Stomach (tissue), 8 donors: ENCODE measurements at regions not wholly inside any gene's neighbourhood (a gene's known extent, or its start where the extent isn't known, plus 50 kb on each side); places are given as distances from the start of the nearest gene placed in this dataset.

ENCODE experiments used
- DNase-seq, 2 donors: peaks; one replicate each; pipeline versions ENCODE4 v3.0.0 to v3.0.0-alpha.2; 2013 to 2019
- H3K27ac ChIP-seq, 5 donors: fragments of 200-600 bp in 4 of 5; sonication (generic) in 4 of 5; one replicate each; pipeline ENCODE4 v1.5.1; 2013 to 2019; ENCODE audit warnings: mild to moderate bottlenecking in 1 of 5, moderate library complexity in 1 of 5
- H3K27me3 ChIP-seq, 3 donors: fragments of 200-600 bp; sonication (generic); one replicate each; pipeline ENCODE4 v1.5.1; 2017 to 2019; ENCODE audit warnings: mixed run types in 1 of 3
- H3K36me3 ChIP-seq, 4 donors: fragments of 200-600 bp; sonication (generic); 1 replicate in 3 of 4; 2 replicates in 1 of 4; pipeline ENCODE4 v1.5.1; 2016 to 2019
- H3K4me1 ChIP-seq, 4 donors: fragments of 200-600 bp; sonication (generic); one replicate each; pipeline ENCODE4 v1.5.1; 2016 to 2019
- H3K4me3 ChIP-seq, 4 donors: fragments of 200-600 bp; sonication (generic) in 3 of 4; one replicate each; pipeline ENCODE4 v1.5.1; 2016 to 2019; ENCODE audit warnings: mild to moderate bottlenecking in 1 of 4
- H3K9me3 ChIP-seq, 4 donors: fragments of 200-600 bp; sonication (generic); one replicate each; pipeline ENCODE4 v1.5.1; 2016 to 2019
- CTCF ChIP-seq, 7 experiments: fragments of 450-650 bp in 4 of 7; fragments of 200-600 bp in 3 of 7; sonication (generic) in 3 of 7; IDR thresholded peaks; one replicate each; pipeline ENCODE4 v1.5.1; 2016 to 2019; ENCODE audit warnings: antibody characterized with exemption in 7 of 7, control low read depth in 2 of 7, mild to moderate bottlenecking in 1 of 7
- EP300 ChIP-seq: sonication (generic); formaldehyde crosslinking; IDR thresholded peaks from one replicate; pipeline ENCODE4 v1.6.1; 2017; ENCODE audit warnings: antibody characterized with exemption
- POLR2A ChIP-seq, 4 donors: fragments of 450-650 bp; IDR thresholded peaks; one replicate each; pipeline ENCODE4 v1.6.1; 2016; ENCODE audit warnings: antibody characterized with exemption in 4 of 4, control low read depth in 2 of 4, mild to moderate bottlenecking in 1 of 4, moderate library complexity in 1 of 4
- POLR2AphosphoS5 ChIP-seq, 3 donors: sonication (generic); formaldehyde crosslinking; IDR thresholded peaks; one replicate each; pipeline ENCODE4 v1.6.1; 2016; ENCODE audit warnings: antibody characterized with exemption in 3 of 3
- WGBS, 5 donors: extraction: QIAGEN DNeasy Blood & Tissue Kit in 3 of 5; methylation state at CpG; one replicate each; pipeline versions ENCODE4 v1.1.5 to v1.1.7; 2013 to 2018; 5-methylcytosine and 5-hydroxymethylcytosine counted together
- intact Hi-C: fragments of 100-400 bp; cut with DNase I; formaldehyde crosslinking; loops from one replicate; pipeline ENCODE4 v1.15.1; 2023; ENCODE audit warnings: low total_unique reads
- donor health status: healthy with polysubstance abuse.
- donor health status: Bipolar disorder and iron deficiency.
- donor health status: healthy.

GRCh38 chr5:91257301-91257700 is 125.8 kb downstream of the ARRDC3 start:
- no peaks in the 10 kb centered on the region for H3K36me3 ChIP-seq
- no peaks in the 10 kb centered on the region for H3K9me3 ChIP-seq
- TF ChIP-seq EP300 = no peak
- no peak for TF ChIP-seq CTCF (IDR thresholded peaks at IDR 0.05)
- TF ChIP-seq POLR2AphosphoS5 (IDR thresholded peaks at IDR 0.05) = no peak
- TF ChIP-seq POLR2A (IDR thresholded peaks at IDR 0.05) = no peak
- H3K27ac ChIP-seq = no peak overlapping the region
- H3K4me3 ChIP-seq = no peak overlapping the region
- H3K4me1 ChIP-seq = peaks cover 0 to 3% (median 0%) of the 10 kb centered on the region in 4 donors
- H3K27me3 ChIP-seq = no peaks in the 10 kb centered on the region
- no peak for DNase-seq
- intact Hi-C loops = no loop called here

DNA sequence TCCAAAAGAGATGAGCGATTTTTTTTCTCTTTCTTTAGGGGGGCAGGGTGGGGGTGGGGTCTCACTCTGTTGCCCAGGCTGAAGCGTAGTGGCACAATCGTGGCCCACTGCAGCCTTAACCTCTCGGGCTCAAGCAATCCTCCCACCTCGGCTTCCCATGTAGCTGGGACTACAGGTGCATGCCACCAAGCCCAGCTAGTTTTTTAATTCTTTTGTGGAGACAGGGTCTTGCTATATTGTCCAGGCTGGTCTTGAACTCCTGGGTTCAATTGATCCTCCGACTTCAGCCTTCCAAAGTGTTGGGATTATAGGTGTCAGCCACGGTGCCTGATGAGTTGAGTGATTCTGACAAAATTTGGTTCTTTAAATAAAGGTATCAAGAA is 127.0 kb downstream of the ARRDC3 start:
- no peak overlapping the region for H3K27ac ChIP-seq
- H3K4me3 ChIP-seq = no peak overlapping the region
- WGBS, 5 donors = 92 to 97% (median 95%) methylated on average over 7 of the region's 7 CpGs
- DNase-seq = no peak
- H3K4me1 ChIP-seq = peaks cover 0 to 3% (median 0%) of the 10 kb centered on the region in 4 donors
- H3K27me3 ChIP-seq = no peaks in the 10 kb centered on the region
- no peaks in the 10 kb centered on the region for H3K36me3 ChIP-seq
- H3K9me3 ChIP-seq = peaks cover 0 to 3% (median 0%) of the 10 kb centered on the region in 4 donors
- TF ChIP-seq POLR2A (IDR thresholded peaks at IDR 0.05) (no peak), EP300 (no peak), POLR2AphosphoS5 (IDR thresholded peaks at IDR 0.05) (no peak), CTCF (IDR thresholded peaks at IDR 0.05) (no peak)
- intact Hi-C loops = no loop called here

- WGBS, 5 donors = 80 to 91% (median 87%) methylated on average over 4 of the region's 4 CpGs
- Histone ChIP-seq H3K27ac (no peak overlapping the region), H3K36me3 (no peaks in the 10 kb centered on the region), H3K27me3 (no peaks in the 10 kb centered on the region), H3K4me3 (no peak overlapping the region), H3K4me1 (no peaks in the 10 kb centered on the region), H3K9me3 (peaks cover 0 to 8% (median 0%) of the 10 kb centered on the region in 4 donors)
- DNase-seq = no peak
- TF ChIP-seq POLR2A (IDR thresholded peaks at IDR 0.05) (no peak), POLR2AphosphoS5 (IDR thresholded peaks at IDR 0.05) (no peak), EP300 (no peak), CTCF (IDR thresholded peaks at IDR 0.05) (no peak)
- intact Hi-C loops = no loop called here
Measured at GRCh38 chr5:91255396-91256141, 127.5 kb downstream of the ARRDC3 start.

DNA sequence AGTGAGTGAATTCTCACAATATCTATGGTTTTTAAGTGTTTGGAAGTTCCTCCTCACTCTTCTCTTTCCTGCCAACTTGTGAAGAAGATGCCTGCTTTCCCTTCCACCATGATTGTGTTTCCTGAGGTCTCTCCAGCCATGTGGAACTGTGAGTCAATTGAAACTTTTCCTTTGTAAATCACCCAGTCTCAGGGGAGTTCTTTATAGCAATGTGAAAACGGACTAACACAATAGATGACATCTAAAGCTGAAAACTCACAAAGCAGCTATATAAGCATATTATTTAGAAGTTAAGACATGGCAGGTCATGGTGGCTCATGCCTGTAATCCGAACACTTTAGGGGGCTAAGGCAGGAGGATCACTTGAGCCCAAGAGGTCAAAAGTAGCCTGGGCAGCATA is 130.2 kb downstream of the ARRDC3 start:
- DNase-seq = no peak
- intact Hi-C loops = no loop called here
- H3K36me3 ChIP-seq = no peaks in the 10 kb centered on the region
- H3K27me3 ChIP-seq = no peaks in the 10 kb centered on the region
- no peak overlapping the region for H3K4me3 ChIP-seq
- H3K4me1 ChIP-seq = no peaks in the 10 kb centered on the region
- TF ChIP-seq CTCF (IDR thresholded peaks at IDR 0.05) = no peak
- TF ChIP-seq POLR2AphosphoS5 (IDR thresholded peaks at IDR 0.05) = no peak
- no peak for TF ChIP-seq POLR2A (IDR thresholded peaks at IDR 0.05)
- no peak for TF ChIP-seq EP300
- H3K27ac ChIP-seq = no peak overlapping the region
- 80 to 91% (median 87%) methylated on average over 2 of the region's 2 CpGs for WGBS, 5 donors
- peaks cover 0 to 9% (median 3%) of the 10 kb centered on the region in 4 donors for H3K9me3 ChIP-seq
